Adipose tissue (tissue), 3 donors: ENCODE measurements at regions not wholly inside any gene's neighbourhood (a gene's known extent, or its start where the extent isn't known, plus 50 kb on each side); places are given as distances from the start of the nearest gene placed in this dataset.

Source experiments
- H3K27ac ChIP-seq: one replicate; pipeline ENCODE4 v1.5.1; 2013; ENCODE audit warnings: low read depth, low read length
- WGBS, 3 donors: extraction: QIAGEN DNeasy Blood & Tissue Kit; methylation state at CpG; one replicate each; pipeline ENCODE4 v1.1.7; 2013; 5-methylcytosine and 5-hydroxymethylcytosine counted together
- donor health status: healthy with polysubstance abuse.
- donor health status: Bipolar disorder and iron deficiency.
- donor health status: healthy.

GRCh38 chr1:229210844-229211243 lies 60.1 kb upstream of the RAB4A start:
- WGBS, 3 donors = 93 to 99% (median 95%) methylated on average over 2 of the region's 2 CpGs

DNA sequence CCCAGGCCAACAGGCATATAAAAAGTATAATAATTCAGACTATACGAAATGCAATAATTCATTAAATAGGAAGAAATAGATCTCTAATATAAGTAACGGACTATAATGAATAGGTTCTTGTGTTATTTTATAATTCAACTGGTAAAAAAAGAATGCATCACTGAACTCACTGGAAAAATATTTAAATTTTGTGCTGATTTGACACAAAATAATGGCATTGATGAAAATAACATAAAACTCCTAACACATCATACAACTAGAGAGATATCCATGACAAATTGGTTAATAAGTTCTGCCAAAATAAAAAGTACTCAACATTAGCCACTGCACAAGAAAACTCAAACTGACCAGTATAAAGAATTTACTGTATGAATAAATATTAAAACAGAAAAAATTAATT lies 57.1 kb upstream of the RAB4A start:
- WGBS, 3 donors = 89 to 97% (median 91%) methylated on average over 2 of the region's 2 CpGs
- H3K27ac ChIP-seq = no peak overlapping the region

More at GRCh38 chr1:229210844-229211243, 60.1 kb upstream of the RAB4A start:
- H3K27ac ChIP-seq = no peak overlapping the region

DNA sequence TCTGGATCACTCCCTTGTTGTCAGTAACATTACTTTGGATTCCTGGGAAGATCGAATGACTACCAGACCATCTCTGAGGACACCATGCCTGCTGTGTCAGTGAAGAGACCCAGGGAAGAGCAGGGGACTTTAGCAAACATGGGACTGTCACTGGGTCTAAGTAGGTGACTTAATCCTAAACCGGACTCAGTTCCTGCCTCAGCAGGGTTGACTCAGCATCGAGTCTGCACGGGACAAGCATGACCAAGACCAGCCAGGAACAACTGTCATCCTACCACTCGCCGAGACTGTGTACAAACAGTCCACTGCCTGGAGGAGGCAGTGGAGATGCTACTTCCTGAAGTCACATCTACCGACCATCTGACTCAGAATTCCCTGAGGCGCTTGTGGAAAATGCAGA lies 53.2 kb upstream of the RAB4A start:
- no peak overlapping the region for H3K27ac ChIP-seq
- WGBS, 3 donors = 63 to 76% (median 69%) methylated on average over 8 of the region's 8 CpGs

GRCh38 chr1:229218612-229219025 lies 52.3 kb upstream of the RAB4A start:
- no peak overlapping the region for H3K27ac ChIP-seq
- WGBS, 3 donors = 32 to 68% (median 54%) methylated on average over 1 of the region's 1 CpG

- no peak overlapping the region for H3K27ac ChIP-seq
- WGBS, 3 donors = 52 to 98% (median 94%) methylated on average over 1 of the region's 1 CpG
Measured at GRCh38 chr1:229220163-229220846, 50.6 kb upstream of the RAB4A start.

GRCh38 chr1:229221106-229222019 lies 49.5 kb upstream of the RAB4A start:
- 35 to 68% (median 62%) methylated on average over 7 of the region's 7 CpGs for WGBS, 3 donors
- no peak overlapping the region for H3K27ac ChIP-seq
